ENCODE measurements at regions not wholly inside any gene's neighbourhood (a gene's known extent, or its start where the extent isn't known, plus 50 kb on each side); places are given as distances from the start of the nearest gene placed in this dataset.

GRCh38 chr6:30824698-30825097 lies 59.6 kb upstream of the DDR1 start:
- TF ChIP-seq CTCF (conservative IDR thresholded peaks at IDR 0.05; ENCODE audit: low read depth, low read length): no peak
- no peak for DNase-seq (ENCODE audit: low read depth)
- H3K4me3 ChIP-seq (ENCODE audit: low read depth, low read length): no peak overlapping the region

GRCh38 chr6:30823534-30823865 lies 60.8 kb upstream of the DDR1 start:
- no peak overlapping the region for H3K4me3 ChIP-seq (ENCODE audit: low read depth, low read length)
- TF ChIP-seq CTCF (conservative IDR thresholded peaks at IDR 0.05; ENCODE audit: low read depth, low read length): no peak
- no peak for DNase-seq (ENCODE audit: low read depth)

- H3K4me3 ChIP-seq (ENCODE audit: low read depth, low read length): no peak overlapping the region
- DNase-seq (ENCODE audit: low read depth): peak; percentile 64
- peak; percentile 53 for TF ChIP-seq CTCF (conservative IDR thresholded peaks at IDR 0.05; ENCODE audit: low read depth, low read length)
Observed at GRCh38 chr6:30821862-30822784, 62.2 kb upstream of the DDR1 start.

- TF ChIP-seq CTCF (conservative IDR thresholded peaks at IDR 0.05; ENCODE audit: low read depth, low read length): peak; percentile 11
- peak; percentile 65 for DNase-seq (ENCODE audit: low read depth)
- no peak overlapping the region for H3K4me3 ChIP-seq (ENCODE audit: low read depth, low read length)
Observed at GRCh38 chr6:30820193-30820592, 64.1 kb upstream of the DDR1 start.

GRCh38 chr6:30819297-30819917 lies 64.9 kb upstream of the DDR1 start:
- H3K4me3 ChIP-seq (ENCODE audit: low read depth, low read length): no peak overlapping the region
- DNase-seq (ENCODE audit: low read depth): peak; percentile 34
- no peak for TF ChIP-seq CTCF (conservative IDR thresholded peaks at IDR 0.05; ENCODE audit: low read depth, low read length)

GRCh38 chr6:30818391-30818841 lies 65.9 kb upstream of the DDR1 start:
- no peak overlapping the region for H3K4me3 ChIP-seq (ENCODE audit: low read depth, low read length)
- TF ChIP-seq CTCF (conservative IDR thresholded peaks at IDR 0.05; ENCODE audit: low read depth, low read length): no peak
- peak; percentile 93 for DNase-seq (ENCODE audit: low read depth)

All from choroid plexus epithelial cell (primary cell).